Non-pigmented ciliary epithelial cell (primary cell): ENCODE measurements at regions not wholly inside any gene's neighbourhood (a gene's known extent, or its start where the extent isn't known, plus 50 kb on each side); places are given as distances from the start of the nearest gene placed in this dataset.
"Not testable (repeated sequence)": the region's sequence is repeated elsewhere in the genome, so short reads cannot be mapped to it uniquely, and the experiment has no call there.

Experiments
- DNase-seq: peaks from one replicate; pipeline ENCODE4 v3.0.0-alpha.2; 2010; ENCODE audit warnings: low read depth

- DNase-seq, result no peak
Measured at GRCh38 chr5:3104429-3105060, 353.1 kb upstream of the IRX2 start.

DNA sequence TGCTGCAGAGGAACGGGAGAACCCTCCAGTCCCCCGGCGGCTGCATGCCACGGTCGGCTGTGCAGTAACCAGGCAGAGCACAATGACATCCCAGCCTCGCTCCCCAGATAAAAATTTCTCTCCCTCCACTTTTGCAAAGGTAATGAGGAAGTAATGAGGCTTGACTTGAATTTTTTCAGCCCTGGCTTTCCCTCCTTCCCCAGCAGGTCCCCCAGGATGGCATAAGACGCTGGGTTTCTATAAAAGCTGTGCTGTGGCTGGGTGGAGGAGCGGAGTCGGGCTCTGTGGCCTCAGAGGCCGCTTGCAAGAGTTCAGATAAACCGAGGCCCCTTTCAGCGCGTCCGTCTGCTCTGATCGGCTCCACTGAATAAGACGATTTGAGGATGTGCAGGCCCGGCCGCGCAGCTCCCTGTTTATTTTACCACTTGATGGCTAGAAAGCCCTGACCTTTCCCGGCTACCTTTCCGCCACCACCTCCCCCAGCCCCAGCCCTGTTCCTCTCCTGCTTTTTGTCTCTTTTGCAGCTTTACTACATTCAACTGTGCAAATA lies 351.9 kb upstream of the IRX2 start:
- DNase-seq, result no peak

DNA sequence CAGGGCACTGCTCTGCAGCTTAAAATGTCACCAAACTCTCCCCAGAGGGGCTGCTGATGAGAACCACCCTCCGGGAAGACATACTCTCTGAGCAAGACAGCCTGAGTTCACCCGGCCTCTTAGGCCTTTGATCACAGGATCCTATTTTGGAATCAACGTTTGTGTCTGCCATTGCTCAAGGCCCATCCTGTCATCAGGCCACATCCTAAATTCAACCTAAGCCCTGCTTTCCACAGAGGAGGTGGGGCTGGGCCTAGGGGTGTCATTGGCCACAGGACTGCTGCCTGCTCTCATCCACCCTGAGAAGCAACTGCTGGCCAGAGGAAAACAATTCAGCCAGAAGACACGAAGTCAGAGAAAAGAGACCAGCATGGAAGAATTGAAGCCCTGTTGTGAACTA lies 351.1 kb upstream of the IRX2 start:
- no peak for DNase-seq

- no peak for DNase-seq
Measured at GRCh38 chr5:3101561-3101960, 350.1 kb upstream of the IRX2 start.

DNA sequence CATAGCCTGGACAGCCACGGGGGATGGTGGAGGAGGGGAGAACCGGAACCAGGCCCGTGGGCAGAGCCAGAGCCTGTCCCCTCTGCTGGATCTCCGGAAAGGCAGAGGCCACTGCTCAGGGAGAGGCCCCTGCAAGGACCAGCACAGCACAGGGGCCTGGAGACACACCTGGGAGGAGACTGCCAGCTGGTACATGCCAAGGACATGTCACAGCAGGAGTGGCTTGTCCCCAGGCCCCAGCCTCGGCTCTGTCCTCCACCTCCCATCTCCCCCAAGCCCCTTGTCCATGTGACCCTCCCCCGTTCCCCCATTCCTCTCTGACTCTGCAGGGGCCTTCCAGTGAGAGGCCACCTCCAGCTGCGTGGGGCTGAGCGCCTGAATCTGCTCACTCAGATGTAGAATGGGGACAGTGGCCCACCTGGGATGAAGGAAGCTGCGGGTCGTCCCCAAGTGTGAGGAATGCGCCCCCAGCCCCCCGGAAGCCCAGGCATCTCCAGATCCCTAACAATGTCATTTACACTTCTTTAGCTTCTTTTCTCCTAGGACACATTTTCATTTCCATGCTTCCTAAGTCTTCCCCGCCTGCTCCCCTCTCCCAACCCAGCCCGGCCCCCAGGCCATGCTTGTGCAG lies 349.6 kb upstream of the IRX2 start:
- no peak for DNase-seq

DNA sequence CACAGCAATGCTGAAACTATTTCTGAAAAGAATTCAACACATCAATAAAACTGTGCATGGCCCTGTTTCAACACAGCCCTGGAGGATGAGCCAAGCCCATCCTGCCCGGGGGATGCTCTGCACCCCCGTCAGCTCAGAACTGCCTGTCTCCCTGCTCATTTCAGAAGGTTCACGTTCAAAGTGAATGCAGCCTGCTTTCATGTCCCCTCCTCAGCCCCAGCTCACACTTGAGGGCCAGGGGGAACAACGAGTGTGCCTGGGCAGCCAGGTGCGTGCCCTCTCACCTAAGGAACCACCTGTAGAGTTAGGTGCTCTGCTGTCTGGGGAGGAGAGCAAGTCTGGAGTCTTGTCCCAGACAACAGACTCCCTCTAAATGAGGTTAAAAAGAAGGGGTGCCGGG lies 348.5 kb upstream of the IRX2 start:
- DNase-seq, result no peak

DNA sequence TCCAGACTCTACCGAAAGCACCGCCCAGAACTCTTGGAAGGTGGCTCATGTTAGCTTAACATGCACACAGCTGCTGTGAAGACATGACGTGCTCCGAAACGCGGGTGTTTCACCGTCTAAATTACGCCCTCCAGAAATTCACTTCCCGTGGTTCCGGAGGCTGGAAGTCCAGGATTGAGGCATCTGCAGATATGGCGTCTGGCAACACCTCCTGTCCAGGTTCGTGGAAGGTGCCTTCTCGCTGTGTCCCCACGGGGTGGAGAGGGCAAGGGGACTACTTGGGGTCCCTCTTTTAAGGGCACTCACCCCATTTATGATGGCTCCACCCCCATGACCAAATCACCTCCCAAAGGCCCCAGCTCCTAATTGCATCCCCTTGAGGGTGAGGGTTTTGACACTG lies 348.0 kb upstream of the IRX2 start:
- no peak for DNase-seq

DNA sequence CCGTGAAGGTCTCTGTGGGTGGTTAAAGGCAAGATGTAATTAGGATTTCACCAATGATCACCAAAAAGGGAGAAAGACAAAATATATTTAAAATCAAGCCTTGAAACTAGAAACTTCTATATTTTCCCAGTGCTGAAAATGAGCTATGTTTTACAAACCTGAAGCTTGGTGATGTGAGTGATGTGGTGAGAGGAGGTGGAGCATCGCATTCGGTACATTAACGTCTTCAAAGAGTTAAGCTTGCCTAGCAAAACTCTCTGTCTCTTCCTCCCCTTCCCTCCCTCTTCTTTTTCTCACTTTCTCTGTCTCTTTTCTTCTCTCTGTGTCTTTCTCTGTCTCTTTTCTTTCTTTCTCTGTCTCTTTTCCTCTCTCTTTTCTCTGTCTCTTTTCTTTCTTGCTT lies 347.3 kb upstream of the IRX2 start:
- DNase-seq, result no peak

GRCh38 chr5:3092664-3093063 lies 341.2 kb upstream of the IRX2 start:
- DNase-seq, result no peak

GRCh38 chr5:3092211-3092610 lies 340.7 kb upstream of the IRX2 start:
- no peak for DNase-seq

GRCh38 chr5:3091040-3091774 lies 339.7 kb upstream of the IRX2 start:
- DNase-seq, result no peak

DNA sequence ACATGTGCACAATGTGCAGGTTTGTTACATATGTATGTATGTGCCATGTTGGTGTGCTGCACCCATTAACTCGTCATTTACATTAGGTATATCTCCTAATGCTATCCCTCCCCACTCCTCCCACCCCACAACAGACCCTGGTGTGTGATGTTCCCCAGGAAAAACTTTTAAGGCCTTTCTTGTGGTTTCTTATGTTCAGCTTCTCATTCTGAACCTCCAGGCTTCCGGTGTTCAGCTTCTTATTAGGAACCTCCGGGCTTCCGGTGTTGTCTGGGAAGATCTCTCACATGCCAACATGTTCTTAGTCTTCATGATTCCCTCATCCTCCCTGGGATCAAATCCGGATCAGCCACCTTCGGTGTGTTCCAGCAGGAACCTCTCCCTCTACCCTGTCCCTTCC lies 338.8 kb upstream of the IRX2 start:
- not testable (repeated sequence) for DNase-seq

- DNase-seq, result no peak
Measured at GRCh38 chr5:3080366-3080765, 328.9 kb upstream of the IRX2 start.

- no peak for DNase-seq
Measured at GRCh38 chr5:3077684-3078083, 326.2 kb upstream of the IRX2 start.

DNA sequence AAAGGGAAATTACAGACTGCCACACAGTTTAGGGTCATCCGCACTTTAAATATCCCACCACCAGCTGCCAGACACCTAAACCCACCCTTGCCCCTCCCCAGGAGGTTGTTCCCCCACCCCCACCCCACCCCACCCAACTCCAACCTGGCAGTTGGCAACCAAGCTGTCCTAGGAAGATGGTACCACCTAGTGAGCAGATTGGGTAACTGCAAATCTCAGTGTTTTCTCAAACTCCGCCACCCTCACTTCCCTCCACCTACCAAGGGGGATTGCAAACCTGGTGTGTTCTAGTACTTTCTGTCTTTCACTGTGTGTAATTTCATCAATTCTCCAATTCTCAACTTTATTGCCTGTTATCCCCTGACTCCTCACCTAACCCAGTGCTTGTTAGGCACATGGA lies 323.8 kb upstream of the IRX2 start:
- DNase-seq, result no peak

- no peak for DNase-seq
Measured at GRCh38 chr5:3068401-3068800, 316.9 kb upstream of the IRX2 start.

- no peak for DNase-seq
Measured at GRCh38 chr5:3060283-3060682, 308.8 kb upstream of the IRX2 start.

DNA sequence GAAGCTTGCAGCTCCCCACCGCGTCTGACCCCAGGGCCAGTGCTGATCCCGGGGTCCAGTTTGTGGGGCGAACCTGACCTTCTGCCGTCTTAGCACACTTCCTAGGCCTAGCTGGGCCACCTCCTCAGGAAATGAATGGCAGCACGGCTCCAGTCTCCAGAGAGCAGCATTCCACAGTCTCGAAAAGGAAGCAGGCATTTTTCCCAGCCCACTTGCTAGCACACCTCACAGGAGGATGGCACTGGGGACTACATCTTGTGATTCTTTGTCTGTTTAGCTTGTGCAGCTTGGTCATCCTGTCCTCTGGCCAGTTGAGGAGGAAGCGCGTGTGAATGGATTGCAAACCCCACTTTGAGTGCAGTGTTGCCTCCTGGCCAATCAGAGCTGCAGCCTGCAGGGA lies 308.0 kb upstream of the IRX2 start:
- no peak for DNase-seq

GRCh38 chr5:3058942-3059341 lies 307.5 kb upstream of the IRX2 start:
- no peak for DNase-seq

GRCh38 chr5:3056866-3057265 lies 305.4 kb upstream of the IRX2 start:
- DNase-seq, result no peak

- DNase-seq, result no peak
Measured at GRCh38 chr5:3051400-3051799, 299.9 kb upstream of the IRX2 start.

- no peak for DNase-seq
Measured at GRCh38 chr5:3050863-3051262, 299.4 kb upstream of the IRX2 start.

DNA sequence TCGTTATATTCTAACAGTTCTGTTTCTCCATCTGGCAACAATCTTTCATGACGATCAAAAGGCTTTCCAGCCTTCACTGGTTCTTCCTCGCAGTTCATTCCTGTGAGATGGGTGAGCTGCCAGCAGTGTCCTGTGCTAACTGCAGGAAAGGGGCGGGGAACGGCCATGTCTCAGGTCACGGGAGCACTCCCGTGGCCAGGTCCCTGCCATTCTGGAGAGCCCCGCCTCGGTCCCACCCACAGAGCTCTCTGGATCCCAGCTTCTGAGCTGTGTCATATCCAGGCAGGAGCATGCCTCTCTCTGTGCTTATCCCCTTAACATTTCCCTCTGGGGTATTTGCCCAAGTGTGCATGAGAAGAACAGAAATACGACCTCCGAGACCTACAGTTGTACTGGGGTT lies 297.8 kb upstream of the IRX2 start:
- DNase-seq, result no peak
